ENCODE measurements at regions not wholly inside any gene's neighbourhood (a gene's known extent, or its start where the extent isn't known, plus 50 kb on each side); places are given as distances from the start of the nearest gene placed in this dataset.

GRCh38 chr11:38988908-38989307 lies 2390.9 kb upstream of the RAG2 start:
- H3K27ac ChIP-seq (ENCODE audit: low read depth in 1 of 2, low read length in 1 of 2), result no peak overlapping the region
- no peak for DNase-seq (ENCODE audit: low read depth in 6 of 9, low spot score in 9 of 9)
- WGBS, result 87% methylated on average over 4 of the region's 4 CpGs

DNA sequence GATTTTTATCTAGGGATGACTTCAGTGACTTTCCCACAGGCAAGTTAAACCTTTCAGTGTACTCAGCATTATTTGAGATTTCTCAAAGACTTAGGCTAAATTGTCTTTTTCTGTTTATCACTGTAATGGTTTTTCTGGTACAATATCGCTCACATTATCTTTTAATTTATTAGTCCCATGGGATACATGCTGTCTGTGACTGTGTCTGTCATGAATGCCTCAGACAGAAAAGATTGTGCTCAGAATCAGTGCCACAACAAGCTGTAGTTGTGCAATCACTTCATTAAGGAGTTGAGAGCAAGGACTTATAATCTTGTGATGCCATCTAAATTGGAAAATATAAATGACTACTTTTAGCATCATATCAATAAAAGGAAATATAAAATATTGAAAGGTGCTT lies 2374.2 kb upstream of the RAG2 start:
- no peaks in the 10 kb centered on the region for H3K36me3 ChIP-seq (ENCODE audit: control insufficient read depth in 2 of 2, insufficient read depth in 2 of 2, low read length in 1 of 2)
- no peak overlapping the region for H3K4me3 ChIP-seq (ENCODE audit: low read length in 2 of 2)
- no peak for DNase-seq (ENCODE audit: low read depth in 6 of 9, low spot score in 9 of 9)
- H3K9me3 ChIP-seq (ENCODE audit: control insufficient read depth in 2 of 2, insufficient read depth in 1 of 2, low read length in 1 of 2), result peaks cover 0 to 6% of the 10 kb centered on the region in 2 donors
- H3K27ac ChIP-seq (ENCODE audit: low read depth in 1 of 2, low read length in 1 of 2), result no peak overlapping the region
- no peaks in the 10 kb centered on the region for H3K4me1 ChIP-seq (ENCODE audit: control insufficient read depth in 2 of 2, insufficient read depth in 2 of 2, low read length in 2 of 2)
- no peaks in the 10 kb centered on the region for H3K27me3 ChIP-seq (ENCODE audit: control insufficient read depth in 2 of 2, insufficient read depth in 1 of 2, low read length in 1 of 2)
- 97% methylated on average over 1 of the region's 1 CpG for WGBS

More at GRCh38 chr11:38988908-38989307, 2390.9 kb upstream of the RAG2 start:
- H3K9me3 ChIP-seq (ENCODE audit: control insufficient read depth in 2 of 2, insufficient read depth in 1 of 2, low read length in 1 of 2), result peaks cover 0 to 16% of the 10 kb centered on the region in 2 donors
- H3K4me3 ChIP-seq (ENCODE audit: low read length in 2 of 2), result no peak overlapping the region
- H3K4me1 ChIP-seq (ENCODE audit: control insufficient read depth in 2 of 2, insufficient read depth in 2 of 2, low read length in 2 of 2), result no peaks in the 10 kb centered on the region
- H3K36me3 ChIP-seq (ENCODE audit: control insufficient read depth in 2 of 2, insufficient read depth in 2 of 2, low read length in 1 of 2), result no peaks in the 10 kb centered on the region
- no peaks in the 10 kb centered on the region for H3K27me3 ChIP-seq (ENCODE audit: control insufficient read depth in 2 of 2, insufficient read depth in 1 of 2, low read length in 1 of 2)

DNA sequence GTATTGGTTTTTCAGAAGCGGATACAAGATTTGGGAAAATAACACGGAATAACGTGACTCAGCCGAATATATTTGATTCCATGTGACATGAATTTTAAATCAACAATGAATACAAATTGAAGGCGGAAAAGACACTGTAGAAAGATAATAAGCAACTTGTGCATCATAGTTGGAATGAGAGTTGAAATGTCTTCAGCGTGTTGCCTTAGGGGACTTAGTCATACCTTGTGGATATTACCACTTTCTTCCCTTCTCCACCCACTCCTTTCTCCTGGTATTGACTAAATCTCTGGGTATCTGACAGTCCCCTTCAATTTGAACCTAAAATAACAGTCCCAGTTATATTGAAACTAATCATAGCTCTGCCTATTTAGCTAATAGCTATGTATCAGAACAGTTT lies 2373.1 kb upstream of the RAG2 start:
- H3K27ac ChIP-seq (ENCODE audit: low read depth in 1 of 2, low read length in 1 of 2), result no peak overlapping the region
- DNase-seq (ENCODE audit: low read depth in 6 of 9, low spot score in 9 of 9), result no peak
- H3K9me3 ChIP-seq (ENCODE audit: control insufficient read depth in 2 of 2, insufficient read depth in 1 of 2, low read length in 1 of 2), result peaks cover 0 to 6% of the 10 kb centered on the region in 2 donors
- H3K4me3 ChIP-seq (ENCODE audit: low read length in 2 of 2), result no peak overlapping the region
- no peaks in the 10 kb centered on the region for H3K4me1 ChIP-seq (ENCODE audit: control insufficient read depth in 2 of 2, insufficient read depth in 2 of 2, low read length in 2 of 2)
- no peaks in the 10 kb centered on the region for H3K27me3 ChIP-seq (ENCODE audit: control insufficient read depth in 2 of 2, insufficient read depth in 1 of 2, low read length in 1 of 2)
- H3K36me3 ChIP-seq (ENCODE audit: control insufficient read depth in 2 of 2, insufficient read depth in 2 of 2, low read length in 1 of 2), result no peaks in the 10 kb centered on the region
- WGBS, result 89% methylated on average over 6 of the region's 6 CpGs

GRCh38 chr11:38968951-38969350 lies 2370.9 kb upstream of the RAG2 start:
- no peaks in the 10 kb centered on the region for H3K4me1 ChIP-seq (ENCODE audit: control insufficient read depth in 2 of 2, insufficient read depth in 2 of 2, low read length in 2 of 2)
- no peak overlapping the region for H3K4me3 ChIP-seq (ENCODE audit: low read length in 2 of 2)

GRCh38 chr11:38952698-38953097 lies 2354.7 kb upstream of the RAG2 start:
- DNase-seq (ENCODE audit: low read depth in 6 of 9, low spot score in 9 of 9), result no peak
- Histone ChIP-seq H3K4me3 (ENCODE audit: low read length in 2 of 2) (no peak overlapping the region), H3K36me3 (ENCODE audit: control insufficient read depth in 2 of 2, insufficient read depth in 2 of 2, low read length in 1 of 2) (no peaks in the 10 kb centered on the region), H3K27me3 (ENCODE audit: control insufficient read depth in 2 of 2, insufficient read depth in 1 of 2, low read length in 1 of 2) (no peaks in the 10 kb centered on the region), H3K4me1 (ENCODE audit: control insufficient read depth in 2 of 2, insufficient read depth in 2 of 2, low read length in 2 of 2) (no peaks in the 10 kb centered on the region), H3K9me3 (ENCODE audit: control insufficient read depth in 2 of 2, insufficient read depth in 1 of 2, low read length in 1 of 2) (no peaks in the 10 kb centered on the region), H3K27ac (ENCODE audit: low read depth in 1 of 2, low read length in 1 of 2) (no peak overlapping the region)
- 88% methylated on average over 4 of the region's 4 CpGs for WGBS

More at GRCh38 chr11:38968951-38969350, 2370.9 kb upstream of the RAG2 start:
- H3K36me3 ChIP-seq (ENCODE audit: control insufficient read depth in 2 of 2, insufficient read depth in 2 of 2, low read length in 1 of 2), result no peaks in the 10 kb centered on the region
- peaks cover 0 to 6% of the 10 kb centered on the region in 2 donors for H3K9me3 ChIP-seq (ENCODE audit: control insufficient read depth in 2 of 2, insufficient read depth in 1 of 2, low read length in 1 of 2)
- no peaks in the 10 kb centered on the region for H3K27me3 ChIP-seq (ENCODE audit: control insufficient read depth in 2 of 2, insufficient read depth in 1 of 2, low read length in 1 of 2)
- DNase-seq (ENCODE audit: low read depth in 6 of 9, low spot score in 9 of 9), result no peak
- 0% methylated on average over 1 of the region's 1 CpG for WGBS
- no peak overlapping the region for H3K27ac ChIP-seq (ENCODE audit: low read depth in 1 of 2, low read length in 1 of 2)

DNA sequence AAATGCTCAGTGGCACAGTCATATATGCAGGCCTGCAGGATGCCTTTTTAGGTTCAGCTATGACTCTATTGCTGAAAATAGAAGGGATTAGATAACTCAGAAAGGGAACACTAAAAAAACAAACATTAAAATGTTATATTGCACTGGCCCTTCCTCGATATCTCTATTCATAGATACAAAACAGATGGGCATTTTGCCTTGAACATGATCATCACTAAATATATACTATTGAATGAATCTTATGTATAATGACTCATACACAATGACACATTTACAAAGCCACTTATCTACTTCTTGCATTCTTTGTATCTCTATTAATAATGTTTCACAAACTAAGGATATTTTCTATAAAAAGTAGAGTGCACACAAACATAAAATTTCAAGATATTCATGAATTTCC lies 2352.8 kb upstream of the RAG2 start:
- no peaks in the 10 kb centered on the region for H3K4me1 ChIP-seq (ENCODE audit: control insufficient read depth in 2 of 2, insufficient read depth in 2 of 2, low read length in 2 of 2)
- H3K4me3 ChIP-seq (ENCODE audit: low read length in 2 of 2), result no peak overlapping the region
- no peaks in the 10 kb centered on the region for H3K9me3 ChIP-seq (ENCODE audit: control insufficient read depth in 2 of 2, insufficient read depth in 1 of 2, low read length in 1 of 2)
- DNase-seq (ENCODE audit: low read depth in 6 of 9, low spot score in 9 of 9), result no peak
- no peaks in the 10 kb centered on the region for H3K27me3 ChIP-seq (ENCODE audit: control insufficient read depth in 2 of 2, insufficient read depth in 1 of 2, low read length in 1 of 2)
- no peak overlapping the region for H3K27ac ChIP-seq (ENCODE audit: low read depth in 1 of 2, low read length in 1 of 2)
- H3K36me3 ChIP-seq (ENCODE audit: control insufficient read depth in 2 of 2, insufficient read depth in 2 of 2, low read length in 1 of 2), result no peaks in the 10 kb centered on the region
- 89% methylated on average over 1 of the region's 1 CpG for WGBS

DNA sequence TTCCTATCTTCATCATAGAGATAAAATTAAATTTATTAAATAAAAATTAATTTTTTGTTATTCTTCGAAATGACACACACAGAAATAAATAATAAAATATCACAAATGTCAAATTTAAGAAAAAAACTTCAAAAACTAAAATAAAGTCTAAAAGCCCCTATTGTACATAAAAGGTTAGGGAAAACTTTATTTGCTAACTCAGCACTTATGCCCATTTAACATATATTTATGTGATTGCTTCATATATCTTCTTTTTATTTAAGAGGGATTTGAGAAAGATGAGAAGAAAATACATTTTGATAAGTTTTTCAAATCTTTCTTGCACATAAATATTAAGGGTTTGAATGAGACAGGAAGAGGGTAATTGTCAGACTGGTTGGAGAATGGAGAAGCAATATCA lies 2350.4 kb upstream of the RAG2 start:
- Histone ChIP-seq H3K27ac (ENCODE audit: low read depth in 1 of 2, low read length in 1 of 2) (no peak overlapping the region), H3K9me3 (ENCODE audit: control insufficient read depth in 2 of 2, insufficient read depth in 1 of 2, low read length in 1 of 2) (no peaks in the 10 kb centered on the region), H3K36me3 (ENCODE audit: control insufficient read depth in 2 of 2, insufficient read depth in 2 of 2, low read length in 1 of 2) (no peaks in the 10 kb centered on the region), H3K27me3 (ENCODE audit: control insufficient read depth in 2 of 2, insufficient read depth in 1 of 2, low read length in 1 of 2) (no peaks in the 10 kb centered on the region), H3K4me3 (ENCODE audit: low read length in 2 of 2) (no peak overlapping the region), H3K4me1 (ENCODE audit: control insufficient read depth in 2 of 2, insufficient read depth in 2 of 2, low read length in 2 of 2) (no peaks in the 10 kb centered on the region)
- WGBS, result 82% methylated on average over 1 of the region's 1 CpG
- DNase-seq (ENCODE audit: low read depth in 6 of 9, low spot score in 9 of 9), result no peak

GRCh38 chr11:38937709-38938108 lies 2339.7 kb upstream of the RAG2 start:
- no peak for DNase-seq (ENCODE audit: low read depth in 6 of 9, low spot score in 9 of 9)
- H3K4me1 ChIP-seq (ENCODE audit: control insufficient read depth in 2 of 2, insufficient read depth in 2 of 2, low read length in 2 of 2), result no peaks in the 10 kb centered on the region
- H3K9me3 ChIP-seq (ENCODE audit: control insufficient read depth in 2 of 2, insufficient read depth in 1 of 2, low read length in 1 of 2), result no peaks in the 10 kb centered on the region
- no peak overlapping the region for H3K27ac ChIP-seq (ENCODE audit: low read depth in 1 of 2, low read length in 1 of 2)
- H3K4me3 ChIP-seq (ENCODE audit: low read length in 2 of 2), result no peak overlapping the region
- H3K36me3 ChIP-seq (ENCODE audit: control insufficient read depth in 2 of 2, insufficient read depth in 2 of 2, low read length in 1 of 2), result no peaks in the 10 kb centered on the region
- 88% methylated on average over 2 of the region's 2 CpGs for WGBS
- no peaks in the 10 kb centered on the region for H3K27me3 ChIP-seq (ENCODE audit: control insufficient read depth in 2 of 2, insufficient read depth in 1 of 2, low read length in 1 of 2)

DNA sequence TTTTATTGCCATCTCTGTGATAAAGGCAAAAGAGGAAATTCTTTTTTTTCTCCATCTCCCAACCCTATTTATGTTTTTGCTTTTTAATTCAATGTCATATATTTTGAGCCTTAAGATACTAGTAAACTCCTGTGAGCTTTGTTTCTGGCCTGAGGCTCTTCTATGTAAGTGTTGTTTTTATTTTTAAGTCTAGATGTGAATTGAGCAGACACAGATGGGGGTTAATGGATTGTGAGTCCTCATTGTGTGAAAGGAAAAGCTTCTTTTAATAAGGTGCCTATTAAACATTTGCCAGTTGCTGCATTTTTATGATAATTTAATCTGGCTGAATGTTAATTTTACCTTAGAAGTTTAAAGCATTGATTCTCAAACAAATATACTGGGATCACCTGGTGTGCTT lies 2337.9 kb upstream of the RAG2 start:
- no peaks in the 10 kb centered on the region for H3K36me3 ChIP-seq (ENCODE audit: control insufficient read depth in 2 of 2, insufficient read depth in 2 of 2, low read length in 1 of 2)
- no peaks in the 10 kb centered on the region for H3K9me3 ChIP-seq (ENCODE audit: control insufficient read depth in 2 of 2, insufficient read depth in 1 of 2, low read length in 1 of 2)
- H3K4me1 ChIP-seq (ENCODE audit: control insufficient read depth in 2 of 2, insufficient read depth in 2 of 2, low read length in 2 of 2), result no peaks in the 10 kb centered on the region
- H3K4me3 ChIP-seq (ENCODE audit: low read length in 2 of 2), result no peak overlapping the region
- no peak for DNase-seq (ENCODE audit: low read depth in 6 of 9, low spot score in 9 of 9)
- H3K27me3 ChIP-seq (ENCODE audit: control insufficient read depth in 2 of 2, insufficient read depth in 1 of 2, low read length in 1 of 2), result no peaks in the 10 kb centered on the region
- H3K27ac ChIP-seq (ENCODE audit: low read depth in 1 of 2, low read length in 1 of 2), result no peak overlapping the region

DNA sequence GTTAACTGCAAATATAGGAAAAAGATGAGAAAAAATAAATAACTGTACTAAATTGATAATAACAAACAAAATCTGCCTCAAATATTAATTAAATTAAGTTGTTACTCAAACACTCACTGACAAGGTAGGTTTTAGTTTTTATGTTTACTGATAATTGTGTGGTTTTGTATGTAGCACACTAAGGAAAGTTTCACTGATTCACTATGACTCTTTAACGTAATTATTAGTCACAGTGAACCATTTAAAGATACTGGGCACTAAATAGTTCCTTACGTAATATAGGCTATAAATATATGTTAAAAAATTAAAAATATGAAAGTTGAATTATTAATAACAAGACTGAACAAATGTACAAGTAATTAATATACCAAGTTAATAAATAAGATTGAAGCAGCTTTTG lies 2330.0 kb upstream of the RAG2 start:
- Histone ChIP-seq H3K27ac (ENCODE audit: low read depth in 1 of 2, low read length in 1 of 2) (no peak overlapping the region), H3K27me3 (ENCODE audit: control insufficient read depth in 2 of 2, insufficient read depth in 1 of 2, low read length in 1 of 2) (no peaks in the 10 kb centered on the region), H3K9me3 (ENCODE audit: control insufficient read depth in 2 of 2, insufficient read depth in 1 of 2, low read length in 1 of 2) (no peaks in the 10 kb centered on the region), H3K36me3 (ENCODE audit: control insufficient read depth in 2 of 2, insufficient read depth in 2 of 2, low read length in 1 of 2) (no peaks in the 10 kb centered on the region), H3K4me3 (ENCODE audit: low read length in 2 of 2) (no peak overlapping the region), H3K4me1 (ENCODE audit: control insufficient read depth in 2 of 2, insufficient read depth in 2 of 2, low read length in 2 of 2) (no peaks in the 10 kb centered on the region)
- no peak for DNase-seq (ENCODE audit: low read depth in 6 of 9, low spot score in 9 of 9)
- WGBS, result 92% methylated on average over 2 of the region's 2 CpGs
